Aorta (tissue), 5 donors: ENCODE measurements at regions not wholly inside any gene's neighbourhood (a gene's known extent, or its start where the extent isn't known, plus 50 kb on each side); places are given as distances from the start of the nearest gene placed in this dataset.

Experiments
- ATAC-seq: fragments of 200-7000 bp; cut with Tn5 transposase; one replicate; pipeline ENCODE4 v1.9.1; 2022; ENCODE audit warnings: moderate library complexity; ENCODE audit not compliant: low FRiP score
- DNase-seq, 2 donors: peaks; one replicate each; pipeline ENCODE4 v3.0.0-alpha.2; 2020
- H3K27ac ChIP-seq, 2 donors: one replicate each; pipeline ENCODE4 v1.5.1; 2013; ENCODE audit warnings: low read length in 2 of 2, mild to moderate bottlenecking in 2 of 2, moderate library complexity in 2 of 2, control low read depth in 1 of 2, inconsistent platforms in 1 of 2, low read depth in 1 of 2
- H3K27me3 ChIP-seq, 2 donors: one replicate each; pipeline ENCODE4 v1.6.1; 2013; ENCODE audit warnings: control low read depth in 1 of 2, low read length in 1 of 2, mild to moderate bottlenecking in 1 of 2, moderate library complexity in 1 of 2; ENCODE audit not compliant: insufficient read depth in 2 of 2, control insufficient read depth in 1 of 2
- H3K36me3 ChIP-seq, 2 donors: one replicate each; pipeline ENCODE4 v1.6.1; 2013; ENCODE audit warnings: control low read depth in 1 of 2, low read length in 1 of 2, mild to moderate bottlenecking in 1 of 2; ENCODE audit not compliant: insufficient read depth in 2 of 2, control insufficient read depth in 1 of 2
- H3K4me1 ChIP-seq, 2 donors: one replicate each; pipeline ENCODE4 v1.6.1; 2013; ENCODE audit warnings: low read length in 2 of 2, control low read depth in 1 of 2, mild to moderate bottlenecking in 1 of 2, moderate library complexity in 1 of 2; ENCODE audit not compliant: insufficient read depth in 2 of 2, control insufficient read depth in 1 of 2
- H3K4me3 ChIP-seq, 2 donors: one replicate each; pipeline ENCODE4 v1.5.1; 2013; ENCODE audit warnings: low read length in 2 of 2, control low read depth in 1 of 2, mild to moderate bottlenecking in 1 of 2
- H3K9me3 ChIP-seq: one replicate; pipeline ENCODE4 v1.6.1; 2013; ENCODE audit warnings: mild to moderate bottlenecking, low read length; ENCODE audit not compliant: control insufficient read depth
- WGBS, 2 donors: extraction: QIAGEN DNeasy Blood & Tissue Kit; methylation state at CpG; one replicate each; pipeline ENCODE4 v1.1.7; 2013; 5-methylcytosine and 5-hydroxymethylcytosine counted together
- intact Hi-C, 2 donors: fragments of 100-400 bp; cut with DNase I; formaldehyde crosslinking; loops; one replicate each; pipeline versions ENCODE4 v1.14.2 to v1.15.0; 2022
- donor health status: healthy with polysubstance abuse.
- donor health status: Bipolar disorder and iron deficiency.
- donor health status: DM: no; HTN: no; CAD: no.
- donor health status: DM: no; HTN: no; CAD: no.
- donor health status: DM: yes; HTN: yes; CAD: no.

GRCh38 chr2:239475161-239476028, 74.6 kb upstream of the HDAC4 start:
- H3K9me3 ChIP-seq = no peaks in the 10 kb centered on the region
- no peak overlapping the region for H3K4me3 ChIP-seq
- no peaks in the 10 kb centered on the region for H3K36me3 ChIP-seq
- DNase-seq (peak in 1 of 2 donors; percentile 67), ATAC-seq (no peak)
- no peak overlapping the region for H3K27ac ChIP-seq
- no peaks in the 10 kb centered on the region for H3K27me3 ChIP-seq
- WGBS, 2 donors = 58 to 74% methylated on average over 13 of the region's 13 CpGs
- H3K4me1 ChIP-seq = no peaks in the 10 kb centered on the region
- intact Hi-C loops = no loop called here

GRCh38 chr2:239473211-239473805, 72.5 kb upstream of the HDAC4 start:
- H3K27ac ChIP-seq = no peak overlapping the region
- H3K4me1 ChIP-seq = no peaks in the 10 kb centered on the region
- DNase-seq = no peak
- no peaks in the 10 kb centered on the region for H3K9me3 ChIP-seq
- intact Hi-C loops = no loop called here
- 90 to 93% methylated on average over 8 of the region's 8 CpGs for WGBS, 2 donors
- no peak overlapping the region for H3K4me3 ChIP-seq
- ATAC-seq = no peak
- no peaks in the 10 kb centered on the region for H3K27me3 ChIP-seq
- H3K36me3 ChIP-seq = no peaks in the 10 kb centered on the region

- intact Hi-C loops = no loop called here
- DNase-seq = no peak
- Histone ChIP-seq H3K36me3 (no peaks in the 10 kb centered on the region), H3K27me3 (no peaks in the 10 kb centered on the region), H3K27ac (no peak overlapping the region), H3K4me3 (no peak overlapping the region), H3K4me1 (no peaks in the 10 kb centered on the region), H3K9me3 (no peaks in the 10 kb centered on the region)
- WGBS, 2 donors = 48 to 49% methylated on average over 11 of the region's 11 CpGs
- no peak for ATAC-seq
These were observed 71.5 kb upstream of the HDAC4 start for GRCh38 chr2:239472235-239472775.

- intact Hi-C loops = no loop called here
- no peaks in the 10 kb centered on the region for H3K4me1 ChIP-seq
- H3K9me3 ChIP-seq = no peaks in the 10 kb centered on the region
- DNase-seq (no peak), ATAC-seq (no peak)
- no peaks in the 10 kb centered on the region for H3K36me3 ChIP-seq
- H3K27ac ChIP-seq = no peak overlapping the region
- H3K4me3 ChIP-seq = no peak overlapping the region
- no peaks in the 10 kb centered on the region for H3K27me3 ChIP-seq
- 92 to 93% methylated on average over 9 of the region's 9 CpGs for WGBS, 2 donors
These were observed 70.4 kb upstream of the HDAC4 start for GRCh38 chr2:239471011-239471792.

GRCh38 chr2:239470151-239470900, 69.5 kb upstream of the HDAC4 start:
- ATAC-seq = no peak
- no peak overlapping the region for H3K4me3 ChIP-seq
- H3K27me3 ChIP-seq = no peaks in the 10 kb centered on the region
- DNase-seq = peak in 1 of 2 donors; percentile 61
- H3K27ac ChIP-seq = no peak overlapping the region
- H3K4me1 ChIP-seq = no peaks in the 10 kb centered on the region
- H3K36me3 ChIP-seq = no peaks in the 10 kb centered on the region
- WGBS, 2 donors = 90 to 91% methylated on average over 14 of the region's 14 CpGs
- intact Hi-C loops = no loop called here
- H3K9me3 ChIP-seq = no peaks in the 10 kb centered on the region

GRCh38 chr2:239469106-239469960, 68.5 kb upstream of the HDAC4 start:
- DNase-seq = peak in 1 of 2 donors; percentile 46
- Histone ChIP-seq H3K9me3 (no peaks in the 10 kb centered on the region), H3K4me3 (no peak overlapping the region), H3K27ac (no peak overlapping the region), H3K4me1 (no peaks in the 10 kb centered on the region), H3K27me3 (no peaks in the 10 kb centered on the region), H3K36me3 (no peaks in the 10 kb centered on the region)
- WGBS, 2 donors = 93% methylated on average over 16 of the region's 16 CpGs
- intact Hi-C loops = loop anchor here in 1 of 2 donors (10.0 kb wide), 1 partner anchor 555 kb away; the partner anchor contains the start of gene NDUFA10
- no peak for ATAC-seq

GRCh38 chr2:239468491-239469105, 67.8 kb upstream of the HDAC4 start:
- WGBS, 2 donors = 88 to 92% methylated on average over 10 of the region's 10 CpGs
- Histone ChIP-seq H3K9me3 (no peaks in the 10 kb centered on the region), H3K4me3 (no peak overlapping the region), H3K4me1 (no peaks in the 10 kb centered on the region), H3K36me3 (no peaks in the 10 kb centered on the region), H3K27ac (no peak overlapping the region), H3K27me3 (no peaks in the 10 kb centered on the region)
- intact Hi-C loops = loop anchor here in 1 of 2 donors (10.0 kb wide), 1 partner anchor 556 kb away; the partner anchor contains the start of gene NDUFA10
- peak in 1 of 2 donors; percentile 13 for DNase-seq
- no peak for ATAC-seq
